Body of pancreas (tissue), 4 donors: ENCODE measurements at regions not wholly inside any gene's neighbourhood (a gene's known extent, or its start where the extent isn't known, plus 50 kb on each side); places are given as distances from the start of the nearest gene placed in this dataset.

Experiments
- ATAC-seq: fragments of 150-250 bp; one replicate; pipeline ENCODE4 v1.9.1; 2016
- DNase-seq, 4 donors: peaks; one replicate each; pipeline ENCODE4 v3.0.0-alpha.2; 2019
- H3K27ac ChIP-seq, 4 donors: fragments of 200-600 bp; sonication (generic); 1 replicate in 3 of 4; 2 replicates in 1 of 4; pipeline versions ENCODE4 v1.5.1 to v1.6.1; 2016 to 2019; ENCODE audit warnings: mild to moderate bottlenecking in 1 of 4, mixed read lengths in 1 of 4, moderate library complexity in 1 of 4
- H3K27me3 ChIP-seq, 2 donors: fragments of 200-600 bp; sonication (generic); one replicate each; pipeline ENCODE4 v1.6.0; 2016; ENCODE audit warnings: mild to moderate bottlenecking in 1 of 2
- H3K36me3 ChIP-seq, 2 donors: fragments of 200-600 bp; sonication (generic); replicated peaks in 1 of 2; 2 replicates each; pipeline ENCODE4 v1.5.1; 2016; ENCODE audit warnings: low read depth in 2 of 2; ENCODE audit not compliant: insufficient read depth in 1 of 2
- H3K4me1 ChIP-seq: fragments of 200-600 bp; sonication (generic); one replicate; pipeline ENCODE4 v1.6.0; 2016
- H3K4me3 ChIP-seq, 2 donors: fragments of 200-600 bp; sonication (generic); 1 replicate in 1 of 2; 2 replicates in 1 of 2; pipeline ENCODE4 v1.5.1; 2016 to 2019
- H3K9me3 ChIP-seq, 3 donors: fragments of 200-600 bp; sonication (generic); 1 replicate in 2 of 3; 2 replicates in 1 of 3; pipeline ENCODE4 v1.5.1; 2016
- CTCF ChIP-seq, 7 experiments: fragments of 450-650 bp in 4 of 7; fragments of 200-600 bp in 3 of 7; sonication (generic) in 3 of 7; IDR thresholded peaks; one replicate each; pipeline ENCODE4 v1.5.1; 2016 to 2019; ENCODE audit warnings: antibody characterized with exemption in 7 of 7
- POLR2A ChIP-seq, 3 donors: fragments of 450-650 bp; IDR thresholded peaks; one replicate each; pipeline ENCODE4 v1.6.1; 2016; ENCODE audit warnings: antibody characterized with exemption in 3 of 3, mild to moderate bottlenecking in 2 of 3
- WGBS, 2 donors: methylation state at CpG; one replicate each; pipeline ENCODE4 v1.1.5; 2017; 5-methylcytosine and 5-hydroxymethylcytosine counted together
- intact Hi-C: fragments of 100-400 bp; cut with DNase I; formaldehyde crosslinking; loops from one replicate; pipeline ENCODE4 v1.15.1; 2023

GRCh38 chr22:48896766-48897644, 930.7 kb downstream of the BRD1 start:
- Histone ChIP-seq H3K4me1 (no peaks in the 10 kb centered on the region), H3K27ac (no peak overlapping the region), H3K4me3 (no peak overlapping the region), H3K27me3 (no peaks in the 10 kb centered on the region), H3K9me3 (no peaks in the 10 kb centered on the region), H3K36me3 (no peaks in the 10 kb centered on the region)
- ATAC-seq (no peak), DNase-seq (no peak)
- intact Hi-C loops = no loop called here
- 45 to 63% methylated on average over 17 to 30 of the region's 33 CpGs for WGBS, 2 donors
- TF ChIP-seq CTCF (IDR thresholded peaks at IDR 0.05) (no peak), POLR2A (IDR thresholded peaks at IDR 0.05) (no peak)

GRCh38 chr22:48895831-48896765, 931.6 kb downstream of the BRD1 start:
- no peaks in the 10 kb centered on the region for H3K4me1 ChIP-seq
- no peak overlapping the region for H3K27ac ChIP-seq
- 57 to 69% methylated on average over 19 to 22 of the region's 24 CpGs for WGBS, 2 donors
- intact Hi-C loops = no loop called here
- ATAC-seq = no peak
- H3K36me3 ChIP-seq = no peaks in the 10 kb centered on the region
- no peak for TF ChIP-seq POLR2A (IDR thresholded peaks at IDR 0.05)
- no peak for TF ChIP-seq CTCF (IDR thresholded peaks at IDR 0.05)
- DNase-seq = no peak
- no peak overlapping the region for H3K4me3 ChIP-seq
- H3K27me3 ChIP-seq = no peaks in the 10 kb centered on the region
- peaks cover 0 to 4% (median 0%) of the 10 kb centered on the region in 3 donors for H3K9me3 ChIP-seq

GRCh38 chr22:48895336-48895735, 932.3 kb downstream of the BRD1 start:
- intact Hi-C loops = no loop called here
- Histone ChIP-seq H3K27ac (no peak overlapping the region), H3K9me3 (peaks cover 0 to 4% (median 0%) of the 10 kb centered on the region in 3 donors), H3K4me1 (no peaks in the 10 kb centered on the region), H3K36me3 (no peaks in the 10 kb centered on the region), H3K4me3 (no peak overlapping the region), H3K27me3 (no peaks in the 10 kb centered on the region)
- TF ChIP-seq POLR2A (IDR thresholded peaks at IDR 0.05) (no peak), CTCF (IDR thresholded peaks at IDR 0.05) (no peak)
- WGBS, 2 donors = 38 to 48% methylated on average over 9 of the region's 9 CpGs
- ATAC-seq (no peak), DNase-seq (no peak)

- intact Hi-C loops = no loop called here
- no peak overlapping the region for H3K4me3 ChIP-seq
- no peak overlapping the region for H3K27ac ChIP-seq
- H3K9me3 ChIP-seq = peaks cover 0 to 4% (median 0%) of the 10 kb centered on the region in 3 donors
- H3K27me3 ChIP-seq = no peaks in the 10 kb centered on the region
- ATAC-seq (no peak), DNase-seq (no peak)
- TF ChIP-seq POLR2A (IDR thresholded peaks at IDR 0.05) = no peak
- no peak for TF ChIP-seq CTCF (IDR thresholded peaks at IDR 0.05)
- no peaks in the 10 kb centered on the region for H3K36me3 ChIP-seq
- WGBS, 2 donors = 42 to 46% methylated on average over 5 to 14 of the region's 14 CpGs
- no peaks in the 10 kb centered on the region for H3K4me1 ChIP-seq
These were observed 932.8 kb downstream of the BRD1 start for GRCh38 chr22:48894804-48895250.
